KOPT-K1 (cell line): ENCODE measurements at regions not wholly inside any gene's neighbourhood (a gene's known extent, or its start where the extent isn't known, plus 50 kb on each side); places are given as distances from the start of the nearest gene placed in this dataset.
"Not testable (repeated sequence)": the region's sequence is repeated elsewhere in the genome, so short reads cannot be mapped to it uniquely, and the experiment has no call there.

Experiments used
- H3K27ac ChIP-seq: fragments of 200-600 bp; sonication (generic); 2 replicates; pipeline ENCODE4 v1.5.1; 2016; ENCODE audit warnings: antibody characterized with exemption, mild to moderate bottlenecking, low read depth, low read length; ENCODE audit not compliant: poor library complexity, severe bottlenecking
- H3K36me3 ChIP-seq: fragments of 200-600 bp; sonication (generic); 2 replicates; pipeline ENCODE4 v1.5.1; 2017; ENCODE audit warnings: antibody characterized with exemption, mild to moderate bottlenecking, low read length, moderate library complexity; ENCODE audit not compliant: insufficient read depth
- H3K9me3 ChIP-seq: fragments of 200-600 bp; sonication (generic); 2 replicates; pipeline ENCODE4 v1.5.1; 2017; ENCODE audit warnings: antibody characterized with exemption, low read length, mild to moderate bottlenecking; ENCODE audit not compliant: insufficient read depth, poor library complexity, severe bottlenecking

GRCh38 chr1:185653615-185654014 is 80.6 kb upstream of the HMCN1 start:
- no peak overlapping the region for H3K27ac ChIP-seq
- no peaks in the 10 kb centered on the region for H3K36me3 ChIP-seq
- H3K9me3 ChIP-seq = no peaks in the 10 kb centered on the region

GRCh38 chr1:185652348-185652747 is 81.8 kb upstream of the HMCN1 start:
- H3K27ac ChIP-seq = no peak overlapping the region
- H3K9me3 ChIP-seq = no peaks in the 10 kb centered on the region
- H3K36me3 ChIP-seq = no peaks in the 10 kb centered on the region

GRCh38 chr1:185650602-185651230 is 83.5 kb upstream of the HMCN1 start:
- no peaks in the 10 kb centered on the region for H3K9me3 ChIP-seq
- H3K36me3 ChIP-seq = no peaks in the 10 kb centered on the region
- no peak overlapping the region for H3K27ac ChIP-seq

GRCh38 chr1:185648858-185649589 is 85.2 kb upstream of the HMCN1 start:
- H3K27ac ChIP-seq = no peak overlapping the region
- H3K36me3 ChIP-seq = no peaks in the 10 kb centered on the region
- peaks cover 8% of the 10 kb centered on the region for H3K9me3 ChIP-seq

- H3K36me3 ChIP-seq, H3K27ac ChIP-seq, H3K9me3 ChIP-seq: not testable (repeated sequence)
Observed at GRCh38 chr1:185647597-185648267, 86.5 kb upstream of the HMCN1 start.

GRCh38 chr1:185646202-185646683 is 87.9 kb upstream of the HMCN1 start:
- Histone ChIP-seq H3K9me3 (peaks cover 9% of the 10 kb centered on the region), H3K27ac (no peak overlapping the region), H3K36me3 (no peaks in the 10 kb centered on the region)

- no peak overlapping the region for H3K27ac ChIP-seq
- no peaks in the 10 kb centered on the region for H3K36me3 ChIP-seq
- H3K9me3 ChIP-seq = peaks cover 9% of the 10 kb centered on the region
Observed at GRCh38 chr1:185645686-185646085, 88.5 kb upstream of the HMCN1 start.

GRCh38 chr1:185645162-185645640 is 89.0 kb upstream of the HMCN1 start:
- no peak overlapping the region for H3K27ac ChIP-seq
- H3K36me3 ChIP-seq = no peaks in the 10 kb centered on the region
- H3K9me3 ChIP-seq = peaks cover 9% of the 10 kb centered on the region

- H3K27ac ChIP-seq = no peak overlapping the region
- H3K9me3 ChIP-seq = peaks cover 9% of the 10 kb centered on the region
- H3K36me3 ChIP-seq = no peaks in the 10 kb centered on the region
Observed at GRCh38 chr1:185644531-185644930, 89.7 kb upstream of the HMCN1 start.

GRCh38 chr1:185636848-185637247 is 97.3 kb upstream of the HMCN1 start:
- Histone ChIP-seq H3K9me3 (peaks cover 6% of the 10 kb centered on the region), H3K27ac (no peak overlapping the region)

GRCh38 chr1:185634704-185635103 is 99.5 kb upstream of the HMCN1 start:
- Histone ChIP-seq H3K36me3 (no peaks in the 10 kb centered on the region), H3K9me3 (peaks cover 6% of the 10 kb centered on the region), H3K27ac (no peak overlapping the region)

More at GRCh38 chr1:185636848-185637247, 97.3 kb upstream of the HMCN1 start:
- no peaks in the 10 kb centered on the region for H3K36me3 ChIP-seq

GRCh38 chr1:185632659-185633423 is 101.3 kb upstream of the HMCN1 start:
- H3K27ac ChIP-seq = no peak overlapping the region

GRCh38 chr1:185631843-185632242 is 102.3 kb upstream of the HMCN1 start:
- no peak overlapping the region for H3K27ac ChIP-seq
- peaks cover 6% of the 10 kb centered on the region for H3K9me3 ChIP-seq
- H3K36me3 ChIP-seq = no peaks in the 10 kb centered on the region

More at GRCh38 chr1:185632659-185633423, 101.3 kb upstream of the HMCN1 start:
- Histone ChIP-seq H3K36me3 (no peaks in the 10 kb centered on the region), H3K9me3 (peaks cover 6% of the 10 kb centered on the region)

GRCh38 chr1:185627761-185628501 is 106.3 kb upstream of the HMCN1 start:
- Histone ChIP-seq H3K36me3 (no peaks in the 10 kb centered on the region), H3K27ac (no peak overlapping the region), H3K9me3 (no peaks in the 10 kb centered on the region)
